ENCODE measurements at regions not wholly inside any gene's neighbourhood (a gene's known extent, or its start where the extent isn't known, plus 50 kb on each side); places are given as distances from the start of the nearest gene placed in this dataset.

- DNase-seq, result no peak
Measured at GRCh38 chr9:84179531-84179930, 161.0 kb downstream of the SLC28A3 start.

- no peak for DNase-seq
Measured at GRCh38 chr9:84187090-84187489, 153.5 kb downstream of the SLC28A3 start.

GRCh38 chr9:84189904-84190303, 150.7 kb downstream of the SLC28A3 start:
- no peak for DNase-seq

- no peak for DNase-seq
Measured at GRCh38 chr9:84190411-84190810, 150.1 kb downstream of the SLC28A3 start.

GRCh38 chr9:84206801-84207370, 133.7 kb downstream of the SLC28A3 start:
- DNase-seq, result no peak

GRCh38 chr9:84207491-84207951, 133.0 kb downstream of the SLC28A3 start:
- DNase-seq, result peak in 1 of 2 donors; percentile 56

- no peak for DNase-seq
Measured at GRCh38 chr9:84212246-84212645, 128.3 kb downstream of the SLC28A3 start.

GRCh38 chr9:84212982-84213381, 127.6 kb downstream of the SLC28A3 start:
- no peak for DNase-seq

- DNase-seq, result no peak
Measured at GRCh38 chr9:84216151-84216550, 124.4 kb downstream of the SLC28A3 start.

GRCh38 chr9:84218322-84218721, 122.2 kb downstream of the SLC28A3 start:
- no peak for DNase-seq

GRCh38 chr9:84224246-84224645, 116.3 kb downstream of the SLC28A3 start:
- DNase-seq, result no peak
